ENCODE measurements at regions not wholly inside any gene's neighbourhood (a gene's known extent, or its start where the extent isn't known, plus 50 kb on each side); places are given as distances from the start of the nearest gene placed in this dataset.
"Not testable (repeated sequence)": the region's sequence is repeated elsewhere in the genome, so short reads cannot be mapped to it uniquely, and the experiment has no call there.

DNA sequence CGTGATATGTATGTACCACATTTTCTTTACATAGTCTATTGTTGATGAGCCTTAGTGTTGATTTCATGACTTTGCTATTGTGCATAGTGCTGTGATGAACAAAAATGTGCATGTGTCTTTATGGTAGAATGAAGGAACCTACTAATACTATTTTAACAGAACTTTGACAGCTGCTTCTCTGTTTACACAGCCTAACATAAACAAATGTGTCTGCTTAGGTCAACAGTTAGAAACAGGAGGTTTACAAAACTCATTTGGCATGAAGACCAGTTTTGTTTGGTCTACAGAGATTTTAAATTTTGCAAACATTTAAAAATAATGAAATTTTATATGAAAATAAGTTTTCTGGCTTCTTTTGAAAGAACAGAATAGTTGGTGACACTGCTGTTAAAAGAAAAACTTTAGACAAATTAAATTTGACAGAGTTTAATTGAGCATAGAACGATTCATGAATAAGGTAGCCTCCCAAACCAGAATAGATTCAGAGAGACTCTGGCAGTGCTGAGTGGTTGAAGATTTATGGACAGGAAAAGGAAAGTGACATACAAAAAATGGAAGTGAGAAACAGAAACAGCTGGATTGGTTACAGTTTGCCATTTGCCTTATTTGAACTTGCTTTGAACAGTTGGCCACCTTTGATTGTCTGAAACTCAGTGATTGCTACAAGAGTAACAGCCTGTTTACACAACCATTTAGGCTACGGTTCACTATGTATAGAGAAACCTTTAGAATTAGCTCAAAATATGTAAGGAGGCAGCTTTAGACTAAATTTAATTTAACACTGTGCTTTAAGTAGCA, 715.8 kb upstream of the HS3ST5 start:
- Histone ChIP-seq H3K27me3 (replicated peaks; ENCODE audit: control insufficient read depth, insufficient read depth, low read length) (no peaks in the 10 kb centered on the region), H3K4me3 (replicated peaks; ENCODE audit: low read depth, low read length) (no peak overlapping the region), H3K36me3 (ENCODE audit: control insufficient read depth, insufficient read depth, low read length) (no peaks in the 10 kb centered on the region)
- DNase-seq (ENCODE audit: extremely low read depth, insufficient read length): peak; percentile 10
- TF ChIP-seq, protein P1, sequence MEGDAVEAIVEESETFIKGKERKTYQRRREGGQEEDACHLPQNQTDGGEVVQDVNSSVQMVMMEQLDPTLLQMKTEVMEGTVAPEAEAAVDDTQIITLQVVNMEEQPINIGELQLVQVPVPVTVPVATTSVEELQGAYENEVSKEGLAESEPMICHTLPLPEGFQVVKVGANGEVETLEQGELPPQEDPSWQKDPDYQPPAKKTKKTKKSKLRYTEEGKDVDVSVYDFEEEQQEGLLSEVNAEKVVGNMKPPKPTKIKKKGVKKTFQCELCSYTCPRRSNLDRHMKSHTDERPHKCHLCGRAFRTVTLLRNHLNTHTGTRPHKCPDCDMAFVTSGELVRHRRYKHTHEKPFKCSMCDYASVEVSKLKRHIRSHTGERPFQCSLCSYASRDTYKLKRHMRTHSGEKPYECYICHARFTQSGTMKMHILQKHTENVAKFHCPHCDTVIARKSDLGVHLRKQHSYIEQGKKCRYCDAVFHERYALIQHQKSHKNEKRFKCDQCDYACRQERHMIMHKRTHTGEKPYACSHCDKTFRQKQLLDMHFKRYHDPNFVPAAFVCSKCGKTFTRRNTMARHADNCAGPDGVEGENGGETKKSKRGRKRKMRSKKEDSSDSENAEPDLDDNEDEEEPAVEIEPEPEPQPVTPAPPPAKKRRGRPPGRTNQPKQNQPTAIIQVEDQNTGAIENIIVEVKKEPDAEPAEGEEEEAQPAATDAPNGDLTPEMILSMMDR (IDR thresholded peaks at IDR 0.05; ENCODE audit: insufficient read depth, low read length, poor library complexity, severe bottlenecking): no peak

DNA sequence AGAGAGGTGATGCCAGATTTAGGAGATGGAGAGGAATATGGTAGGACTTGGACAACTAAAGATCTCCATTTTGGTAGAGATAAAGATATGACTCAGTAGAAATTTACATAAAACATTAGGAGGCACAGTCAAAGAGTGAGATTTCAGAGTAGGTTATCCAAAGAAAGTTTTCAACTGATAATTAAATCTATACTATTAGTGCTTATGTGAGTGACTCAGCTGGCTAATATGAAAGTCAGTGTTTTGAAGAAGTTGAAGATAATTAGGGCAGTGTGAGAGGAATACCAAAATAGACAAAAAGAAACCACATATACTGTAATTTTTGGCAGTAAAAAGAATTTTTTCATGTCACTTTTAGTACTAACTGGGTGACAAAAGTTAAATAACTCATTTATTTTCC, 712.8 kb upstream of the HS3ST5 start:
- Histone ChIP-seq H3K27me3 (replicated peaks; ENCODE audit: control insufficient read depth, insufficient read depth, low read length) (no peaks in the 10 kb centered on the region), H3K36me3 (ENCODE audit: control insufficient read depth, insufficient read depth, low read length) (no peaks in the 10 kb centered on the region), H3K4me3 (replicated peaks; ENCODE audit: low read depth, low read length) (no peak overlapping the region)
- TF ChIP-seq, protein P1 (IDR thresholded peaks at IDR 0.05; ENCODE audit: insufficient read depth, low read length, poor library complexity, severe bottlenecking): no peak
- no peak for DNase-seq (ENCODE audit: extremely low read depth, insufficient read length)

DNA sequence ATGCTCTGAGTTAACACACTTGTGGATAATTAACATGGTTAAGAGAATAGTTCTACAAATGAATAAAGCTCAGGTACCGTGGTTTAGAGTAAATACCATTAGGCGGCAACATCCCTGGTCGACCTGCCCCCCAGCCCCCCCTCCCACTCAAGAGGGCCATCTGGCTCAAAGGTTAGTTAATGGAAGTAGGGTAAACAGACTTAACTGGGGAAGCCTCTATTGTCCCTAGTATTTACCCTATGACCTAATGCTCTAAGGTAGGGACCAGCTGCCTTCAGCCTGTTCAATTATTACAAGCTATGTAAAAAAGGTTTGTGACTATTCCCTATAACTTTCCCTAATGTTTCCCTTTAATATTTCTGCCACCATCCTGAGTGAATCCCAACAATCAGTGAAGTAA, 711.4 kb upstream of the HS3ST5 start:
- not testable (repeated sequence) for H3K36me3 ChIP-seq (ENCODE audit: control insufficient read depth, insufficient read depth, low read length); DNase-seq (ENCODE audit: extremely low read depth, insufficient read length); H3K27me3 ChIP-seq (replicated peaks; ENCODE audit: control insufficient read depth, insufficient read depth, low read length); H3K4me3 ChIP-seq (replicated peaks; ENCODE audit: low read depth, low read length)

DNA sequence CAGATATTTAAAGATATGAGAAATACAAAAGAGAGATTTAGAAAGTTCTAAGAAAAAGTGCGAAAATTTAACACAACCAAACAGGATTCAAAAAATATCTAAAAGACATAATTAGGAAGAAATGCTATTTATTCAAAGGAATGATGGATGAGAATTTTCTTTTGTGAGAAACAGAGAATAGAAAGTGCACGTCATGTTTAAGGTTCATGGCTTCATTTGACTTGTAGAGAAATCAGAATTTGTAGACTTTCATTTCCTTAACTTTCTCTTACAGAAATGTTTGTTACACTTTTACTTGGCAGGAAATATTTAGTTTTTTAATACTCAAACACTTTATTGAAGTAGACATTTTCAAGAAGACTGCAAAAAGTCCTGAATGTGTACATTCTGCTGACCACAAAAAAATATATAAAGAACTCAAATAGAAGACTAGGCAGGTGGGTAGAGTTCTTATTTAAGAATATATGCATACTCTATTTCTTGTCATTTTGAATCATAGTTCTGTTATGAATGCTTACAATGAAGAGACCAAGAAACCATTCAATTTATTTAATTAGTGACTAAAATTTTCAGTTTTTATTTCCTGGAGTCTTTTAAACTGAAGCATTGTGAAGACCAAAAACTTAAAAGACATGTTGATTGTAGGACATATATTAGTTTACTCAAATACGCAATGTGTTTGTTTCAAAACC, 710.5 kb upstream of the HS3ST5 start:
- H3K36me3 ChIP-seq (ENCODE audit: control insufficient read depth, insufficient read depth, low read length): no peaks in the 10 kb centered on the region
- no peaks in the 10 kb centered on the region for H3K27me3 ChIP-seq (replicated peaks; ENCODE audit: control insufficient read depth, insufficient read depth, low read length)
- TF ChIP-seq, protein P1 (IDR thresholded peaks at IDR 0.05; ENCODE audit: insufficient read depth, low read length, poor library complexity, severe bottlenecking): no peak
- H3K4me3 ChIP-seq (replicated peaks; ENCODE audit: low read depth, low read length): no peak overlapping the region
- DNase-seq (ENCODE audit: extremely low read depth, insufficient read length): no peak

DNA sequence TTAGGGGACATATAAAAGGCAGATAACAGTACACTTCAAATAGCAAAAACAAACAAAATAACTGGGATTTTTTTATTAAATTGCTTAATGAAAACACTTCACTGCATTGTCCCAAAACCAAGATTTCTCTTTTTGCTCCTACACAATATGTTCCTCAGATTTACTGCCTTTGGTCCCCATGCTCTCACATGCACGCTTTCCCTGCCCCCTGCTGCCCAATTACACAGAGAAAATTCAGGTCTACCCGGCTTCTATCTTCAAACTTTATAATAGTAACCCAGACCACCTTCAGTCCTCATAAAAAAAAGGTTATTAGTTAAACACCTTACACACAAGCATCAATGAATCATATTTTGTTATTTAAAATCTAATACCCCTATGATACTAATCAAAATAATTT, 673.8 kb upstream of the HS3ST5 start:
- TF ChIP-seq, protein P1 (IDR thresholded peaks at IDR 0.05; ENCODE audit: insufficient read depth, low read length, poor library complexity, severe bottlenecking): no peak
- Histone ChIP-seq H3K4me3 (replicated peaks; ENCODE audit: low read depth, low read length) (no peak overlapping the region), H3K27me3 (replicated peaks; ENCODE audit: control insufficient read depth, insufficient read depth, low read length) (no peaks in the 10 kb centered on the region), H3K36me3 (ENCODE audit: control insufficient read depth, insufficient read depth, low read length) (no peaks in the 10 kb centered on the region)
- DNase-seq (ENCODE audit: extremely low read depth, insufficient read length): no peak

DNA sequence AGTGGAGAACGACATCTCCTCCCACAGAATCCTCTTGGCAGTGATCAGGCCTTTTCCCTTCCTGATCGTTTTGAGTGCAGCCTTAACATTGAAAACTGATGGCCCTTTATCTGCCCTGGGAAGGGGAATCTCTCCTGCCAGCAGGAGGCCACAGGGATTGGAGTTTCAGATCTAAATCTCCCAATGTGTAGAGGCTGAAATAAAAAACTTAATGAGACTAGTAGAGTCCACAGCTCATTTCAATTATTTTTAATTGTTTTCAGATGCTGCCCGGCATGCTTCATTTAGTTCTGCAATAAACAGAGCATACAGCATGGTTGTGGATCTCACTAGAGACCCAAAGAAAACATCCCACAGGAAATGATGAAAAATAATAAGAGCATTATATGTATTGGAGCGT, 662.2 kb upstream of the HS3ST5 start:
- TF ChIP-seq, protein P1 (IDR thresholded peaks at IDR 0.05; ENCODE audit: insufficient read depth, low read length, poor library complexity, severe bottlenecking): no peak
- no peak for DNase-seq (ENCODE audit: extremely low read depth, insufficient read length)
- Histone ChIP-seq H3K36me3 (ENCODE audit: control insufficient read depth, insufficient read depth, low read length) (no peaks in the 10 kb centered on the region), H3K27me3 (replicated peaks; ENCODE audit: control insufficient read depth, insufficient read depth, low read length) (no peaks in the 10 kb centered on the region), H3K4me3 (replicated peaks; ENCODE audit: low read depth, low read length) (no peak overlapping the region)
